Keratinocyte (primary cell): ENCODE measurements at regions not wholly inside any gene's neighbourhood (a gene's known extent, or its start where the extent isn't known, plus 50 kb on each side); places are given as distances from the start of the nearest gene placed in this dataset.

Experiments used
- CTCF ChIP-seq, 3 experiments: IDR thresholded peaks in 1 of 3; conservative IDR thresholded peaks in 1 of 3; optimal IDR thresholded peaks in 1 of 3; 2 replicates in 2 of 3; 3 replicates in 1 of 3; pipeline versions ENCODE3 to v1.5.1; 2011; ENCODE audit warnings: low read length in 3 of 3, mild to moderate bottlenecking in 3 of 3, moderate library complexity in 2 of 3, control low read depth in 1 of 3, inconsistent platforms in 1 of 3; ENCODE audit not compliant: insufficient read depth in 2 of 3; ENCODE audit errors: extremely low read depth in 1 of 3
- EZH2 ChIP-seq: IDR thresholded peaks from one replicate; pipeline ENCODE4 v1.6.1; 2012; ENCODE audit warnings: inconsistent platforms, mild to moderate bottlenecking, low read length, moderate library complexity

GRCh38 chr5:25995209-25995608, 1043.2 kb downstream of the CDH9 start:
- TF ChIP-seq CTCF (optimal IDR thresholded peaks at IDR 0.05 in 1 of 3, IDR thresholded peaks at IDR 0.05 in 1 of 3, conservative IDR thresholded peaks at IDR 0.05 in 1 of 3; ENCODE audit: extremely low read depth in 1 of 3, insufficient read depth in 2 of 3, low read length in 3 of 3) (no peak), EZH2 (no peak)
